GM18870 (cell line): ENCODE measurements at regions not wholly inside any gene's neighbourhood (a gene's known extent, or its start where the extent isn't known, plus 50 kb on each side); places are given as distances from the start of the nearest gene placed in this dataset.
"Not testable (repeated sequence)": the region's sequence is repeated elsewhere in the genome, so short reads cannot be mapped to it uniquely, and the experiment has no call there.

Experiments
- ATAC-seq: cut with Tn5 transposase; IDR thresholded peaks from one replicate; pipeline ENCODE4 v1.9.1; 2021; ENCODE audit warnings: moderate library complexity; ENCODE audit not compliant: unreplicated experiment

DNA sequence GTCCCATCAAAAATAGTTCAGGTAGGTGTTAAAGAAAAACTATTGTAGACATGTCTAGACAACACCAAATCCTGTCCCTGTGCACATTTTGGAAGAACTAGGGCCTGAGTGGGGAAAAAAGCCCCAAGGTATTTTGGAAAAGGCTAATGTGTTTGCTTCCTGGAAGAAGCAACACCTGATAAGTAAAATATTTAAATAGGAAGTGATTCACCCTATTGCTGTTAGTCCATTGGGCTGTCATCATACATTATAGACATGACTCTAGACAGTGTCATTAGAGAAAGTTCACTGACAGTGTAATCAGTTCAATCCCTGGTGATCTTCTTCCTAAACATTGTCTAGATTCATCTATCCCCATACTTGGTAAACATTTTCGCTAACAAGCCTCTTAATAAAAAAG, 465.3 kb downstream of the CBLN4 start:
- ATAC-seq: no peak

DNA sequence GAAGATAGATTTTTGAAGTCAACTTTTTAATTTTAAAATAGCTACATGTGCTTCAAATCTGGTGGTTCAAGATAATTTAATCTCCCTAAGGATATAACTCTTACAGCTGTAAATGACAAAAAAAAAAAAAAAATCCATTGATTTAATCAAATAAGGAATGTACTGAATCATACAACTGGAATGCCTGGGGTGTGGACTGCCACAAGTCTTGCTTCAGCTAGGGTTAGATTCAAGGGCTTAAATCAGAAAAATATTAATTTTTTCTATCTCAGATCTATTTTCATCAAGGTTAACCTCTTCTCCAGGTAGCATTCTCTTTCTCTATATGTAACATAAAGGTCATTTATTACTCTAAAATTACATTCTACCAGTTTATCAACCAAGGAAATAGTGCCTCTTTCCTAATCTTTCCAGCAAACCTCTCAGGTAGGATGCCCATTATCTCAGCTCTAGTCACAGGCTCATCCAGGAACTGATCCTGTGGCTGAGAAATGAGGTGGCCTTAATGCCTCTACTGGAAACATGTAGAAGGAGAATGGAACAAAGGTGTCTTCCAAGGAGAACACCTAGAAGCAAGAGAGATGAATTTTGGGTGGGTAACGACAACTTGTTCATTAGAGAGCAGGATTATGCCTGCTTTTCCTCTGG, 466.9 kb downstream of the CBLN4 start:
- ATAC-seq: no peak

GRCh38 chr20:55535366-55535765, 470.0 kb downstream of the CBLN4 start:
- no peak for ATAC-seq

GRCh38 chr20:55533632-55534031, 471.7 kb downstream of the CBLN4 start:
- ATAC-seq: no peak

DNA sequence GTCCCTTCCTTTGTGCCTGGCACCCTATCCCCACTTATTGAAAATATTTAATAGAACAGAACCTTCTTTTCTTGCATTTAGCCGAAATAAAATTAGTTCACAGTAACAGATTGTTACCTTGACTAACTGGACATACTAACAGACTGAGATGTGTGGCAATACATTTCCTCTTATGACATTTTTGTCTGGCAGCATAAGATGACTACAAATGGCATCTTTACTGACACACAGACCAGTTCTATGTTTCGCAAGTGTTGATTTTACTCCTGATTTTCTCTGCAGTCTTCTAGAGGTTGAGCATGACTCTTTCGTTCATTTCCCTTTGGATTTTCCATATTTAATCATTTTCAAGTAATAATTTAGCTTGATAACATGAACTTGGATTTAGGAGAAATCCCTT, 474.6 kb downstream of the CBLN4 start:
- ATAC-seq: no peak

- no peak for ATAC-seq
Measured at GRCh38 chr20:55528482-55528881, 476.8 kb downstream of the CBLN4 start.

DNA sequence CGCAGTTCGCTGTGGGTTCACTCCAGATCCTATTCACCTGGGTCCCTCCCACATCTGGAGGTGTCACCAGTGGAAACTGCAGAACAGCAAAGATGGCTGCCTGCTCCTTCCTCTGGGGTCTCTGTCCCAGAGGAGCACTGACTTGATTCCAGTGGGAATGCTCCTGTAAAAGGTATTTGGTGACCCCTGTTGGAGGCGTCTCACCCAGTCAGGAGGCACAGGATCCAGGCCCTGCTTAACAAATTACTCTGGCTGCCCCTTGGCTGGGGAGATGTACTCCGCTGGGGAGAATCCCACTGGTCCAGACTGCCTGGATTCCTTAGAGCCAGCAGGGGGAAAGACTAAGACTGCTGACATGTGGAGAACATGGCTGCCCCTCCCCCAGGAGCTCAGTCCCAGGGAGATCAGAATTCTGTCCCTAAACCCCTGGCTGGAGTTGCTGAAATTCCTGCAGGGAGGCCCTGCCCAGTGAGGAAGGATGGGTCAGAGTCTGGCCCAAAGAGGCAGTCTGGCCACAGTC, 483.0 kb downstream of the CBLN4 start:
- no peak for ATAC-seq

GRCh38 chr20:55517584-55517983, 487.7 kb downstream of the CBLN4 start:
- not testable (repeated sequence) for ATAC-seq

GRCh38 chr20:55515832-55516231, 489.5 kb downstream of the CBLN4 start:
- no peak for ATAC-seq

DNA sequence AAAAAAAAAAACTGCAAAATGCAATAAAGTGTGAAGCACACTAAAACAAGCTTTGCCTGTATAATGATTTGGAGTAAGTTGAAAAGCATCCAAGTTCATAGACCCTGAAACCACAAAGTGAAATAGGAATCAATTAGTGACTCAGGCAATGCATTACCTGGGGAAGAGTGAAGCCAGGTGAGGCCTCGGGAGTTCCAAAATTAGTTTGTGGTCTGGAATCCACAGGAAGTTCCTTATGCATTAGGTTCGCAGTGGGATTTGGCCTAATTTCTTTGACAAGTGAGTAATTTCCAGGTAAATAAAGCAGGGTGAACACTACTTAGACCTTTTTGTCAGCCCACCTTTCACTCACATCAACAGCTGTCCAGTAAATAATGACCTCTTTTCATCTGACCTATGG, 490.8 kb downstream of the CBLN4 start:
- no peak for ATAC-seq

- no peak for ATAC-seq
Measured at GRCh38 chr20:55513954-55514353, 491.4 kb downstream of the CBLN4 start.

GRCh38 chr20:55500130-55500529, 505.2 kb downstream of the CBLN4 start:
- no peak for ATAC-seq

DNA sequence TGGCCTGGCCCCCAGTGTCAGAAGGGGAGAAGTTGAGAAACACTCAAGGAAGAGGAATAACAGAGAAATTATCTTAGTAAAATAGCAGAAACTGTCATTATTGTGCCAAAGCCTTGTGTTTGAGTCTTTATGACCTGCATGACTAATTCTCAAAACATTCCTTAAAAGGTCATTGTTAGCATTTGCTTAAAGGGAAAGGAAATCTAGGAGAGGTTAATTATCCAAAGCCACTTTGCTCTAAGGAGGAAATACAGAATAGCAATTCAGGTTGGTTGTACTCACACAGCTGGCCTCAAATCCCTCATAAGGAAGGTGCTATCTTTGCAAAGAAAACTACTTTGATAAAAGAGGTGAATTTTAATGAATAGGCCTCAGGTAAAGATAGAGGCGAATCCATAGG, 516.7 kb downstream of the CBLN4 start:
- ATAC-seq: no peak

GRCh38 chr20:55478724-55479450, 526.4 kb downstream of the CBLN4 start:
- ATAC-seq: no peak

DNA sequence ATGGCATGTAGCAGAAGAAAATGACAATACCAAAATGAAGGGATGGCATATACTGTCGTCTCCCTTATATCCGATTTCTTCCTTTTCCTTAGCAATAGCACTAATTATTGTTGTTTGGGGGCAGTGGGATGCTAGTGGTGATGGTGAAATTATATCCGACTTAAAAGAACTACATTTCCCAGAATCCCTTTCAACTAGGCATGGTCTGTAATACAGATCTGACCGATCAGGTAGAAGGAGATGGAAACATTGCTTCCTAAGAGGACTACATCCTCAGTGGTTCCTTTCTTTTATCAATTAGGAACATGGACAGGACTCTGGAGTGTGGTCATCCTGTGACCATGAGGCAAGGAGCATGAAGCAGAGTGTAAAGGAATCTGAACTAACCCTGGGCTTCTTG, 532.6 kb downstream of the CBLN4 start:
- no peak for ATAC-seq

- no peak for ATAC-seq
Measured at GRCh38 chr20:55471052-55472006, 534.0 kb downstream of the CBLN4 start.

DNA sequence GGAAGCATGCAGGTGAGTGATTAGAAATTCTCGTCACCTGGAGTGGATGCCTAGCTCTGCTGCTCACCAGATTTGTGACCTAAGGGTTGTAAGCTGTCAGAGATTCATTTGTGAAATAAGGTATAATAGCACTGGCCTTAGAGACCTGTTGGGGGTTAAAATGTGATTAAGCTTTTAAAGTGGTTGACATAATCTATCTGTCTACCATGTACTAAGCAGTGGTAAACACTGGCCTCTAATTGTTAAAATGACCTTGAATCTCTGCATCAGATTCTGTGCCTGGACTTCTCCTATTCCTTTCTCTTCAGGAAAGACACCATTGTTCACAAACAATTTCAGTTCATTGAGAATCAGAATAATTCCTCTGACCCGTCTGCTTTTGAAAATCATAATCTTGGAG, 536.2 kb downstream of the CBLN4 start:
- ATAC-seq: no peak

DNA sequence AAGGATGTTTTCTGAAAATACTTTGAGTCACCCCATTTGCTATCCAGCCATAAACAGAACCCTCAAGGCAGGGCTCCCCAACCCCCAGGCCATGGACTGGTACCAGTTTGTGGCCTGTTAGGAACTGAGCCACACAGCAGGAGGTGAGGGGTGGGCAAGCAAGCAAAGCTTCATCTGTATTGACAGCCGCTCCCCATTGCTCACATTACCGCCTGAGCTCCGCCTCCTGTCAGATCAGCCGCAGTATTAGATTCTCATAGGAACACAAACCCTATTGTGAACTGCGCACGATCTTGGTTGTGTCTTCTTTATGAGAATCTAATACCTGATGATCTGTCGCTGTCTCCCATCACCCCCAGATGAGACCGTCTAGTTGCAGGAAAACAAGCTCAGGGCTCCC, 543.8 kb downstream of the CBLN4 start:
- ATAC-seq: no peak

DNA sequence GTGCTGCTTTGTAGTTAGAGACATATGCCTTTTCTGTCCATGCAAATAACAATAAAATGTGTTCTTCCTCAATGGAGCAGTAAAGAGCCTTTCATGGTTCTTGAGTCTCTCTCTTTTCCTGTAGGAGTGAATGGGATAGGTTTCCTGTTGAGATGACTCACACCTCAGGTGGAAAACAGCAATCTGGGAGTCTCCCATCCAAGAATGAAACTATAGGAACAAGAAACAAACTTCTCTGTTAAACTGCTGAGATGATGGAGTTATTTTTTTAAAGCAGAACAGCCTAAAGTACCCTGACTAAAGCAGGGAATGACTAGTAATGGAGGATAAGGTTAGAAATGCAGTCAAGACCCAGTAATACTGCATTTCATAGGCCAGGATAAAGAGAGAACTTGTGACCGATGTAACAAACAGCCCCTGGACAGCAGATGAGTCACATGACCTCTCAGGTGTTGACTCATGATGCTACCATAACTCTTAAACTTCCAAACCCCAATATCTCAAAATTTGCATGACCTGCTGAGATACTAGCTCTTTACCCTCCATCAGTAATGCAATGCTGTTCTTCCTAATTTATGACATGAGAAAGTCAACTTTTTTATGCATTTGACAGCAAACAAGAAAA, 548.9 kb downstream of the CBLN4 start:
- ATAC-seq: no peak

DNA sequence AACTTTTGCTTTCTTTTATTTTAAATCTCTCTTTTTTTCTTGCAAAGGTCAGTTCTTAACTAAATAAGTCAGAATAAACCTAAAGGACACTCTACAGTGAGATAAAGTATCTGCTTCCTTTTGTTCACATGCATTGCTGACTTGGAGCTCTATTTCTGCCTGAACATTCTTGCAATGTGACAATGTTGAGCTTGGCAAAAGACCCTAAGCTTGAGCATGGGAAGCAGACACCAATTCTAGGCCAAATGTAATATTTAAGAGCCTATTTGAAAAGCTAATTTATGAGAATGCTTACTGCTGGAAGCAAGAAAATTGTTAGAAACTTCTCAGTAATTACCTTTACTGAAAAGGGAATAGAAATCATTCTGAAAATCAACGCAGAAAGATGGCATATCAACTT, 556.2 kb downstream of the CBLN4 start:
- no peak for ATAC-seq

- ATAC-seq: no peak
Measured at GRCh38 chr20:55446301-55446700, 559.0 kb downstream of the CBLN4 start.
